PC-3 (cell line): ENCODE measurements at regions not wholly inside any gene's neighbourhood (a gene's known extent, or its start where the extent isn't known, plus 50 kb on each side); places are given as distances from the start of the nearest gene placed in this dataset.

Experiments used
- EZH2 ChIP-seq: fragments of 300-600 bp; sonication (generic); IDR thresholded peaks from one replicate; pipeline ENCODE4 v1.6.1; 2017; ENCODE audit warnings: antibody characterized with exemption, mild to moderate bottlenecking, low read length; ENCODE audit not compliant: unreplicated experiment
- TF ChIP-seq, protein P1 (sequence below): fragments of 300-600 bp; sonication (generic); conservative IDR thresholded peaks from 2 replicates; pipeline ENCODE4 v1.5.1; 2017; ENCODE audit warnings: antibody characterized with exemption, low read depth, mild to moderate bottlenecking, low read length

DNA sequence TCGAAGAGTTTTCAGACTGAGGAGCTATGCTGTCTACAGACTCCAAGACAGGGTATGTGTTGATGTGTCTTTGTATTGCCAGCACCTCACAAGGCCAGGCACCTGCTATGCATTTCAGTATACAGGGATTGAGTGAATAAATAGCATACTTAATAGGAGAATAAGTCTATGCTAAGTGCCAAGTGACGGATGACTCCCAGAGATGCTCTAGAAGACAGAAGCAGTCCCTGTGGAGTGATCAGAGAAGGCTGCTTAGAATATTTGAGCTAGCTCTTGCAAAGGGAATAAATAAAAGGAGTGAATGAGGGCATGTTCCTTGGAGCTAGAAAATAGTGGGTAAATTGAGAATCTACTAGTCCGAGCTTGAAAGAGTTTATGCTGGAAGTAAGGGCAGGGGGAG is 346.4 kb downstream of the GATA3 start:
- TF ChIP-seq, protein P1, sequence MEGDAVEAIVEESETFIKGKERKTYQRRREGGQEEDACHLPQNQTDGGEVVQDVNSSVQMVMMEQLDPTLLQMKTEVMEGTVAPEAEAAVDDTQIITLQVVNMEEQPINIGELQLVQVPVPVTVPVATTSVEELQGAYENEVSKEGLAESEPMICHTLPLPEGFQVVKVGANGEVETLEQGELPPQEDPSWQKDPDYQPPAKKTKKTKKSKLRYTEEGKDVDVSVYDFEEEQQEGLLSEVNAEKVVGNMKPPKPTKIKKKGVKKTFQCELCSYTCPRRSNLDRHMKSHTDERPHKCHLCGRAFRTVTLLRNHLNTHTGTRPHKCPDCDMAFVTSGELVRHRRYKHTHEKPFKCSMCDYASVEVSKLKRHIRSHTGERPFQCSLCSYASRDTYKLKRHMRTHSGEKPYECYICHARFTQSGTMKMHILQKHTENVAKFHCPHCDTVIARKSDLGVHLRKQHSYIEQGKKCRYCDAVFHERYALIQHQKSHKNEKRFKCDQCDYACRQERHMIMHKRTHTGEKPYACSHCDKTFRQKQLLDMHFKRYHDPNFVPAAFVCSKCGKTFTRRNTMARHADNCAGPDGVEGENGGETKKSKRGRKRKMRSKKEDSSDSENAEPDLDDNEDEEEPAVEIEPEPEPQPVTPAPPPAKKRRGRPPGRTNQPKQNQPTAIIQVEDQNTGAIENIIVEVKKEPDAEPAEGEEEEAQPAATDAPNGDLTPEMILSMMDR: no peak
- TF ChIP-seq EZH2: no peak
